K562 (cell line): ENCODE measurements at regions not wholly inside any gene's neighbourhood (a gene's known extent, or its start where the extent isn't known, plus 50 kb on each side); places are given as distances from the start of the nearest gene placed in this dataset.

Source experiments
- CTCF ChIP-seq, 3 experiments: IDR thresholded peaks in 2 of 3; conservative IDR thresholded peaks in 1 of 3; 2 replicates each; pipeline ENCODE4 v1.5.1; 2011 to 2012; ENCODE audit warnings: low read length in 3 of 3, mild to moderate bottlenecking in 3 of 3, control low read depth in 2 of 3, improper control_type of control experiment in 1 of 3, inconsistent platforms in 1 of 3, low read depth in 1 of 3, mixed read lengths in 1 of 3, moderate library complexity in 1 of 3; ENCODE audit not compliant: insufficient read depth in 2 of 3
- KLF6 ChIP-seq: fragments of 250-450 bp; sonication (Bioruptor Pico); IDR thresholded peaks from 2 replicates; pipeline ENCODE4 v1.4.0; 2020; ENCODE audit warnings: mild to moderate bottlenecking, moderate library complexity, borderline replicate concordance
- SMARCC2 ChIP-seq: fragments of 450-650 bp; IDR thresholded peaks from 2 replicates; pipeline ENCODE4 v1.6.1; 2017; ENCODE audit warnings: antibody characterized with exemption, moderate library complexity, mild to moderate bottlenecking, low read depth
- USF2 ChIP-seq: sonication (generic); formaldehyde crosslinking; IDR thresholded peaks from 2 replicates; pipeline ENCODE4 v1.5.0; 2020; ENCODE audit warnings: missing genetic modification reagents
- ZNF431 ChIP-seq: sonication (generic); formaldehyde crosslinking; IDR thresholded peaks from 2 replicates; pipeline ENCODE4 v1.8.0; 2022; ENCODE audit warnings: mild to moderate bottlenecking, missing genetic modification reagents

- TF ChIP-seq ZNF431 (CRISPR knock-in tag): no peak
- TF ChIP-seq USF2 (CRISPR knock-in tag): no peak
- TF ChIP-seq CTCF (IDR thresholded peaks at IDR 0.05 in 2 of 3, conservative IDR thresholded peaks at IDR 0.05 in 1 of 3; ENCODE audit: insufficient read depth in 2 of 3, low read depth in 1 of 3, low read length in 3 of 3): no peak
- TF ChIP-seq KLF6 (CRISPR knock-in tag): no peak
- TF ChIP-seq SMARCC2: no peak
These were observed 144.3 kb downstream of the ZNF248 start for GRCh38 chr10:37713132-37713501.
